ENCODE measurements at regions not wholly inside any gene's neighbourhood (a gene's known extent, or its start where the extent isn't known, plus 50 kb on each side); places are given as distances from the start of the nearest gene placed in this dataset.

- H3K27ac ChIP-seq: no peak overlapping the region
- Mint-ChIP-seq H3K9me3 (no peaks in the 10 kb centered on the region), H3K27me3 (ENCODE audit: insufficient read depth, low read depth) (peaks cover 7% of the 10 kb centered on the region), H3K36me3 (no peaks in the 10 kb centered on the region), H3K4me3 (no peak overlapping the region), H3K4me1 (no peaks in the 10 kb centered on the region), H3K27ac (no peak overlapping the region)
- no peaks in the 10 kb centered on the region for H3K4me1 ChIP-seq
- H3K9ac ChIP-seq: no peak overlapping the region
- H3K79me2 ChIP-seq (ENCODE audit: low read depth): no peaks in the 10 kb centered on the region
- H3K9me3 ChIP-seq (ENCODE audit: low read depth): no peaks in the 10 kb centered on the region
- no peak overlapping the region for H3K4me3 ChIP-seq
- H3F3A ChIP-seq (ENCODE audit: low read depth): no peaks in the 10 kb centered on the region
- TF ChIP-seq EZH2phosphoT487 (IDR thresholded peaks at IDR 0.05) (no peak), EZH2 (IDR thresholded peaks at IDR 0.05) (no peak), CTCF (IDR thresholded peaks at IDR 0.05) (no peak)
- no peak overlapping the region for H2AFZ ChIP-seq (replicated peaks)
- H3K4me2 ChIP-seq: no peak overlapping the region
- no peaks in the 10 kb centered on the region for H3K36me3 ChIP-seq
- no peak for DNase-seq (ENCODE audit: low spot score)
- H3K27me3 ChIP-seq: no peaks in the 10 kb centered on the region
- no peaks in the 10 kb centered on the region for H4K20me1 ChIP-seq (ENCODE audit: low read depth)
Observed at GRCh38 chr2:23120161-23120560, 264.8 kb upstream of the KLHL29 start.

- no peaks in the 10 kb centered on the region for H3K4me1 Mint-ChIP-seq
- H3K27me3 Mint-ChIP-seq (ENCODE audit: insufficient read depth, low read depth): peaks cover 4% of the 10 kb centered on the region
- no peak overlapping the region for H3K4me2 ChIP-seq
Observed at GRCh38 chr2:23121968-23122648, 262.9 kb upstream of the KLHL29 start.

GRCh38 chr2:23122681-23123215, 262.2 kb upstream of the KLHL29 start:
- H3K4me1 ChIP-seq: no peaks in the 10 kb centered on the region
- H3K79me2 ChIP-seq (ENCODE audit: low read depth): no peaks in the 10 kb centered on the region
- peaks cover 3% of the 10 kb centered on the region for H3K27me3 Mint-ChIP-seq (ENCODE audit: insufficient read depth, low read depth)
- no peaks in the 10 kb centered on the region for H3K4me1 Mint-ChIP-seq
- H3K27me3 ChIP-seq: no peaks in the 10 kb centered on the region
- no peak overlapping the region for H3K4me3 ChIP-seq
- no peak overlapping the region for H3K27ac ChIP-seq
- no peak overlapping the region for H3K9ac ChIP-seq
- H2AFZ ChIP-seq (replicated peaks): no peak overlapping the region
- no peak overlapping the region for H3K4me3 Mint-ChIP-seq
- H3K9me3 ChIP-seq (ENCODE audit: low read depth): no peaks in the 10 kb centered on the region
- no peaks in the 10 kb centered on the region for H3K9me3 Mint-ChIP-seq
- no peak overlapping the region for H3K4me2 ChIP-seq
- no peak for DNase-seq (ENCODE audit: low spot score)
- H4K20me1 ChIP-seq (ENCODE audit: low read depth): no peaks in the 10 kb centered on the region
- H3K36me3 Mint-ChIP-seq: no peaks in the 10 kb centered on the region
- no peaks in the 10 kb centered on the region for H3K36me3 ChIP-seq
- no peak for TF ChIP-seq CTCF (IDR thresholded peaks at IDR 0.05)
- TF ChIP-seq EZH2phosphoT487 (IDR thresholded peaks at IDR 0.05): no peak
- no peak for TF ChIP-seq EZH2 (IDR thresholded peaks at IDR 0.05)
- H3F3A ChIP-seq (ENCODE audit: low read depth): no peaks in the 10 kb centered on the region
- H3K27ac Mint-ChIP-seq: no peak overlapping the region

More at GRCh38 chr2:23121968-23122648, 262.9 kb upstream of the KLHL29 start:
- Histone ChIP-seq H3K36me3 (no peaks in the 10 kb centered on the region), H3K27ac (no peak overlapping the region), H3K79me2 (ENCODE audit: low read depth) (no peaks in the 10 kb centered on the region), H3K9ac (no peak overlapping the region), H3K4me1 (no peaks in the 10 kb centered on the region), H3K27me3 (no peaks in the 10 kb centered on the region), H3K4me3 (no peak overlapping the region), H2AFZ (replicated peaks) (no peak overlapping the region), H3K9me3 (ENCODE audit: low read depth) (no peaks in the 10 kb centered on the region), H4K20me1 (ENCODE audit: low read depth) (no peaks in the 10 kb centered on the region), H3F3A (ENCODE audit: low read depth) (no peaks in the 10 kb centered on the region)
- H3K36me3 Mint-ChIP-seq: no peaks in the 10 kb centered on the region
- no peak overlapping the region for H3K27ac Mint-ChIP-seq
- no peak overlapping the region for H3K4me3 Mint-ChIP-seq
- no peaks in the 10 kb centered on the region for H3K9me3 Mint-ChIP-seq
- DNase-seq (ENCODE audit: low spot score): no peak
- TF ChIP-seq EZH2 (IDR thresholded peaks at IDR 0.05): no peak
- no peak for TF ChIP-seq EZH2phosphoT487 (IDR thresholded peaks at IDR 0.05)
- TF ChIP-seq CTCF (IDR thresholded peaks at IDR 0.05): no peak
